Fibroblast of villous mesenchyme (primary cell): ENCODE measurements at regions not wholly inside any gene's neighbourhood (a gene's known extent, or its start where the extent isn't known, plus 50 kb on each side); places are given as distances from the start of the nearest gene placed in this dataset. TPM values are rescaled to one million over a fixed set of nuclear protein-coding genes. Genes with fewer than 3 reads are reported as not detected.
"Not testable (repeated sequence)": the region's sequence is repeated elsewhere in the genome, so short reads cannot be mapped to it uniquely, and the experiment has no call there.

ENCODE experiments used
- DNase-seq: peaks from one replicate; pipeline ENCODE4 v3.0.0-alpha.2; 2010; ENCODE audit warnings: low read depth
- H3K4me3 ChIP-seq: 2 replicates; pipeline ENCODE4 v1.5.1; 2011; ENCODE audit warnings: low read depth, mild to moderate bottlenecking, low read length
- small RNA-seq: library from RNA; depleted of rRNA; stranded (forward); fragments of <200 nt; gene quantifications from one replicate; pipeline ENCODE3, GENCODE V24; 2012
- TF ChIP-seq, protein P1 (sequence below): IDR thresholded peaks from 2 replicates; pipeline ENCODE4 v1.5.1; 2012; ENCODE audit warnings: low read depth, mild to moderate bottlenecking, low read length; ENCODE audit not compliant: insufficient read depth

DNA sequence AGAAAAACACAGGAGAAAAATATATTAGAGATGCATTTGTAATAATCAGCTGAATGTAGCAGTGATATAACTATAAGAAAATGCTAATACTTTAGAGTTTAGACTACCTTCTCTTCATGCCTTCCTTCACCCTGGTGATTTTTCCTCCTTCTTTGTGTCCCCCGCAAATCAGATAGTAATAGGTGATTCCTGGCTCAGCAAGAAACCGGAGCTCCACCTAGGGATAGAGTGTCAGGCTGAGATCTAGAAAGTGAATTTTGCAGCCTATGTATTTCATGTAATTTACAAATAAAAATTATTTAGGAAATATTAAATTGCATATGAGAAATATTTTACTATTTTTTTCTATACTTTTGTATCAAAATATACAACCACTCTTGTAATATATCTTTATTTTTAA, 109.8 kb upstream of the ST8SIA4 start:
- TF ChIP-seq, protein P1, sequence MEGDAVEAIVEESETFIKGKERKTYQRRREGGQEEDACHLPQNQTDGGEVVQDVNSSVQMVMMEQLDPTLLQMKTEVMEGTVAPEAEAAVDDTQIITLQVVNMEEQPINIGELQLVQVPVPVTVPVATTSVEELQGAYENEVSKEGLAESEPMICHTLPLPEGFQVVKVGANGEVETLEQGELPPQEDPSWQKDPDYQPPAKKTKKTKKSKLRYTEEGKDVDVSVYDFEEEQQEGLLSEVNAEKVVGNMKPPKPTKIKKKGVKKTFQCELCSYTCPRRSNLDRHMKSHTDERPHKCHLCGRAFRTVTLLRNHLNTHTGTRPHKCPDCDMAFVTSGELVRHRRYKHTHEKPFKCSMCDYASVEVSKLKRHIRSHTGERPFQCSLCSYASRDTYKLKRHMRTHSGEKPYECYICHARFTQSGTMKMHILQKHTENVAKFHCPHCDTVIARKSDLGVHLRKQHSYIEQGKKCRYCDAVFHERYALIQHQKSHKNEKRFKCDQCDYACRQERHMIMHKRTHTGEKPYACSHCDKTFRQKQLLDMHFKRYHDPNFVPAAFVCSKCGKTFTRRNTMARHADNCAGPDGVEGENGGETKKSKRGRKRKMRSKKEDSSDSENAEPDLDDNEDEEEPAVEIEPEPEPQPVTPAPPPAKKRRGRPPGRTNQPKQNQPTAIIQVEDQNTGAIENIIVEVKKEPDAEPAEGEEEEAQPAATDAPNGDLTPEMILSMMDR: no peak
- H3K4me3 ChIP-seq: no peak overlapping the region
- no peak for DNase-seq

DNA sequence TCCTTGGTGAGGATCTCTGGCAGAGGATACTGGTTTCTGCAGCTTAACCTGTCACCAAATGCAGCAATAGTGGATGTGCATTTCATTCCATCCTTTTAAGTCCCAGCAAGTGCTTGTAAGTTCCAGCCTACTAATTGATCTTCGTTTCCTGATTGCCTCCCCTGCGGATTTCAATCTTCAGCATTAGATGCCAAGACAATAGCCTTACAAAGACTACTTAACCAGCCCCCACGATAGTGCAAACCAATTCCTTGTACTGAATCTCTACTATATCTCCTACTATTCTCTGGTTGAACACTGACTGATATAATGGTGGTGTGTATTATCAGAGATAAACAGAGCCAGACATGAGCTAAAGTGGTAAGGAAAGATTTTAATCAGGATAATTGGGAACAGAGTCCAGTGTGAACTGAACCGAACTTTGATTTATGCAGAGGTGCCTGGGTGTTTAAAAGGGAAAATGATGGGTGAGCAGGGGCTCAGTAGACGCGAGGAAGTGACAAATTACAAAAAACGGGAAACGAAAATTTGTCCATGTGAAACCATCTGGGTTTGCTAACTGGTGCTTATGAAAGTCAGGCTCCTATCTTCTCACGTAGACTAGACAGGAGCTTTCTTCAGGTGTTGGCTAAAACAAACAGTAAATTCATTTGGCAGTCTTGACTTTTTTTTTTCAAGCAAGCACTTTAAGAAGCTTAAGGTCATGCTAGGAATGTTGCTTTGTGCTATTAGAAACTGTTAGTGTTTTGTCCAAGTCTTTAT, 106.9 kb upstream of the ST8SIA4 start:
- H3K4me3 ChIP-seq: no peak overlapping the region
- DNase-seq: no peak
- TF ChIP-seq, protein P1: no peak

DNA sequence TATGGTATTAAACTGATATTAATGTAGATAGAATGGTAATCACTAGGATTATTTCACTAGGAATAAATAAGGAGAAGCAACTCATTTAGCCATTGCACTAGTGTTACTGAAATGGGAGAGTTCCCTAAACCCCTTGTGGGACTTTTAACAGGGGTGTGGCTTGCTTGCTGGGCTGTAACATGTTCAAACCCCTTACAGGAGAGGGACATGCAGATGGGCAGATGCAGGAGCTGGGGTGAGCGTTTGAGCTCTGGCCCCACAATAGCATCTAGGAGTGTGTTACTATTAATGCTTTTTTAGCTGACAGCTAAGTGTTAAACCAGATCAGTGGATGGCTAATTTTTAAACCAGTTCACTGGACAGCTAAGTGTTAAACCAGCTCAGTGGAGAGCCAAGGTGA, 89.3 kb upstream of the ST8SIA4 start:
- DNase-seq: no peak
- TF ChIP-seq, protein P1: no peak
- no peak overlapping the region for H3K4me3 ChIP-seq

DNA sequence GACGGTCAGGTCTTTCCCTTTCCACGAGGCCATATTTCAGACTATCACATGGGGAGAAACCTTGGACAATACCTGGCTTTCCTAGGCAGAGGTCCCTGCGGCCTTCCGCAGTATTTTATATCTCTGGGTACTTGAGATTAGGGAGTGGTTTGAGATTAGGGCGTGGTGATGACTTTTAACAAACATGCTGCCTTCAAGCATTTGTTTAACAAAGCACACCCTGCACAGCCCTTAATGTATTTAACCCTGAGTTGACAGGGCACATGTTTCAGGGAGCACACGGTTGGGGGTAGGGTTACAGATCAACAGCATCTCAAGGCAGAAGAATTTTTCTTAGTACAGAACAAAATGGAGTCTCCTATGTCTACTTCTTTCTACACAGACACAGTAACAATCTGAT, 80.5 kb upstream of the ST8SIA4 start:
- H3K4me3 ChIP-seq, DNase-seq: not testable (repeated sequence)

DNA sequence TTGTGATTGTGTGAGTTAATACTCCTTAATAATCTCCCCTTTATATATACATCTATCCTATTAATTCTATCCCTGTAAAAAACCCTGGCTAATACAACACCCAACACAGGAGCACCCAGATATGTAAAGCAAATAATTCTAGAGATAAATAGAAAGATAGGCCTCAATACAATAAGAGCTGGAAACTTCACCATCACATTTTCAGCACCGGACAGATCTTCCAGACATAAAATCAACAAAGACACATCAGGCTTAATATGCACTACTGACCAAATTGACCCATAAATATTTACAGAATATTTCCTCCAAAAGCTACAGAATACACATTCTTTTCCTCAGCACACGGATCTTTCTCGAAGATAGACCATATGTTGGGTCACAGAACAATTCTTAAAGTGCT, 71.0 kb upstream of the ST8SIA4 start:
- TF ChIP-seq, protein P1: no peak
- DNase-seq: no peak

DNA sequence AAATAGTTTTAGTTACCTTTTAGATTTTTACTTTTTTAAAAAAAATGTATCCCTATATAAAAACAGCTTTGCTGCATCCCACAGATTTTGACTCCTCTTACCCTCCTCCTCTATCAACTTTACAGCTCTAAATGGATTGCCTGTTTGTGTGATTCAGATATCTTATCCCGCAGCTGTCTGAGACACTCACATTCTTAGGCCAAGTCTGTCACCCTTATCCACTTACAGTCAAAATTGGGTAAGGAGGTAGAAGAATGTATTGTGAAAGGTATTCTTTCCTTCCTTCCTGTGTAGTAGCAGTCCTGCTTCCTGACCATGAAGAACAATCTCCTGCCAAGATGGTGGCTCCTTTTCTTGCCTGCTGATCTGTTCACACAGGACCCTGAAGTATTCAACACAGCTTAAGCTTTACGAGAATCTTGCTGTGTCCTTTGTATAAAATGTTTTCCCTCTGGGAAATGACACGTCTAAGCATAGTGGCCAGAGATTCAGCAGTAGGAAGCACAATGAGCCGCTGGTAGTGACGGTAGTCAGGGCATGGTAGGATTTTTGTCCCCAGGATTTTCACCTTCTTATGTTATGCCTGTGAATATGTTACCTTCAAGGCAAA, 67.7 kb upstream of the ST8SIA4 start:
- TF ChIP-seq, protein P1: no peak
- DNase-seq: no peak
- no peak overlapping the region for H3K4me3 ChIP-seq

More for the DNA sequence above, 71.0 kb upstream of the ST8SIA4 start:
- no peak overlapping the region for H3K4me3 ChIP-seq

DNA sequence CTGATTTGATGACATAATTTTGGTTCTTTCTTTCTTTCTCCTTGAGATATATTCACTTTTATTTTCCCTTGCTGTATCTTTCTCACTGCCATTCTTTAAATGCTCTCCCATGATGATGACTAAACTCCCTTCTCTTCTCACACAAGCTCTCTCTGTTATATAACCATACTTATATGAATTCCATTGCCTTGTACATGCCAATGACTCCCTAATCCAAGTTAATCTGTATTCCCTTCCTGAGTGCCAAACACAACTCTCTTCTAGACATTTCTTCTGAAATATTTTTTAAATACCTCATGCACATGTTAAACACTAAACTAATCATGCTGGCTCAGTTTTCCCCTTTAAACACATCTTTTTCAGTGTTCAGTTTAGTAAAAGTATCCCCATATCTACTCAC, 62.2 kb upstream of the ST8SIA4 start:
- TF ChIP-seq, protein P1: no peak

More for the DNA sequence above, 62.2 kb upstream of the ST8SIA4 start:
- DNase-seq: no peak
- H3K4me3 ChIP-seq: no peak overlapping the region

Small RNA genes in the stretch of these regions (small RNA-seq; reads per million reads assigned to genes)
- not detected for gene RN7SL802P
- gene RNA5SP188: 0.56 reads per million
